CD4-positive, alpha-beta T cell (primary cell): ENCODE measurements at regions not wholly inside any gene's neighbourhood (a gene's known extent, or its start where the extent isn't known, plus 50 kb on each side); places are given as distances from the start of the nearest gene placed in this dataset.

Source experiments
- ATAC-seq: fragments of 200-7000 bp; cut with Tn5 transposase; one replicate; pipeline ENCODE4 v1.10.0; 2022; ENCODE audit warnings: mild to moderate bottlenecking; ENCODE audit not compliant: poor library complexity
- CTCF ChIA-PET: fragments of 350-600 bp; sonication (Branson Sonifier 250); formaldehyde crosslinking; loops from one replicate; lab custom pipeline; 2021; ENCODE audit warnings: antibody characterized with exemption, inconsistent platforms; lab: Charles Lee
- POLR2A ChIA-PET: fragments of 350-600 bp; sonication (Branson Sonifier 250); formaldehyde crosslinking; loops from one replicate; lab custom pipeline; 2021; ENCODE audit warnings: antibody characterized with exemption, inconsistent platforms; lab: Charles Lee
- DNase-seq, 14 experiments: peaks; one replicate each; pipeline ENCODE4 v3.0.0-alpha.2; 2013 to 2020; ENCODE audit warnings: mixed read lengths in 2 of 14
- H3K27ac ChIP-seq, 2 donors: one replicate each; pipeline versions ENCODE4 v1.5.1 to v1.7.0; 2013; ENCODE audit warnings: low read length in 2 of 2, low read depth in 1 of 2, mild to moderate bottlenecking in 1 of 2
- H3K27me3 ChIP-seq, 2 experiments: 1 replicate in 1 of 2; 2 replicates in 1 of 2; pipeline versions ENCODE4 v1.6.1 to v1.7.0; 2013; ENCODE audit warnings: low read length in 2 of 2, control low read depth in 1 of 2, mild to moderate bottlenecking in 1 of 2, moderate library complexity in 1 of 2; ENCODE audit not compliant: insufficient read depth in 2 of 2, control insufficient read depth in 1 of 2
- H3K36me3 ChIP-seq: one replicate; pipeline ENCODE4 v1.6.1; 2013; ENCODE audit warnings: low read length, control low read depth; ENCODE audit not compliant: insufficient read depth
- H3K4me1 ChIP-seq: one replicate; pipeline ENCODE4 v1.6.1; 2013; ENCODE audit warnings: low read length, control low read depth; ENCODE audit not compliant: insufficient read depth
- H3K4me3 ChIP-seq: one replicate; pipeline ENCODE4 v1.5.1; 2013; ENCODE audit warnings: mild to moderate bottlenecking, low read length, moderate library complexity
- H3K9me3 ChIP-seq, 2 experiments: 1 replicate in 1 of 2; 2 replicates in 1 of 2; pipeline versions ENCODE4 v1.6.1 to v1.7.0; 2013; ENCODE audit warnings: low read length in 2 of 2, mild to moderate bottlenecking in 2 of 2, control low read depth in 1 of 2, moderate library complexity in 1 of 2; ENCODE audit not compliant: control insufficient read depth in 1 of 2, insufficient read depth in 1 of 2
- H3K27ac Mint-ChIP-seq: one replicate; pipeline ENCODE4 v1.8.0; 2020; ENCODE audit warnings: mixed read lengths
- H3K27me3 Mint-ChIP-seq: one replicate; pipeline ENCODE4 v1.8.0; 2021; ENCODE audit warnings: mixed read lengths
- H3K36me3 Mint-ChIP-seq: one replicate; pipeline ENCODE4 v1.8.0; 2021; ENCODE audit warnings: low read depth, mixed read lengths
- H3K4me1 Mint-ChIP-seq: one replicate; pipeline ENCODE4 v1.8.0; 2021; ENCODE audit warnings: low read depth, mixed read lengths
- H3K4me3 Mint-ChIP-seq: one replicate; pipeline ENCODE4 v1.8.0; 2020; ENCODE audit warnings: mild to moderate bottlenecking, mixed read lengths
- H3K9me3 Mint-ChIP-seq: one replicate; pipeline ENCODE4 v1.8.0; 2020; ENCODE audit warnings: mixed read lengths
- CTCF ChIP-seq: fragments of 200-600 bp; IDR thresholded peaks from one replicate; pipeline ENCODE4 v1.8.0; 2022; ENCODE audit warnings: antibody characterized with exemption, mild to moderate bottlenecking
- intact Hi-C, 2 experiments: fragments of 100-400 bp; cut with DNase I in 1 of 2; cut with micrococcal nuclease in 1 of 2; formaldehyde crosslinking; loops; one replicate each; pipeline versions ENCODE4 v1.15.1 to v1.9.0; 2023 to 2025; cut with DNase I, micrococcal nuclease

- TF ChIP-seq CTCF, result no peak
- H3K4me1 Mint-ChIP-seq, result no peaks in the 10 kb centered on the region
- H3K4me1 ChIP-seq, result no peaks in the 10 kb centered on the region
- peaks cover 4% of the 10 kb centered on the region for H3K9me3 Mint-ChIP-seq
- H3K27me3 ChIP-seq, result no peaks in the 10 kb centered on the region
- intact Hi-C loops, result no loop called here
- no peaks in the 10 kb centered on the region for H3K36me3 ChIP-seq
- no peak overlapping the region for H3K4me3 Mint-ChIP-seq
- H3K27ac Mint-ChIP-seq, result no peak overlapping the region
- H3K9me3 ChIP-seq, result peaks cover 16 to 39% of the 10 kb centered on the region in 2 experiments
- H3K27me3 Mint-ChIP-seq, result no peaks in the 10 kb centered on the region
- ChIA-PET POLR2A (no interaction called here), CTCF (no interaction called here)
- no peak for DNase-seq
- H3K4me3 ChIP-seq, result no peak overlapping the region
- no peak for ATAC-seq
- H3K27ac ChIP-seq, result no peak overlapping the region
- peaks cover 6% of the 10 kb centered on the region for H3K36me3 Mint-ChIP-seq
Observed at GRCh38 chr15:24880663-24881062, 74.1 kb upstream of the SNRPN start.

GRCh38 chr15:24886538-24886937 lies 68.2 kb upstream of the SNRPN start:
- no peaks in the 10 kb centered on the region for H3K27me3 ChIP-seq
- H3K27me3 Mint-ChIP-seq, result no peaks in the 10 kb centered on the region
- ATAC-seq (no peak), DNase-seq (no peak)
- H3K27ac ChIP-seq, result no peak overlapping the region
- CTCF ChIA-PET, result no interaction called here
- H3K4me1 Mint-ChIP-seq, result no peaks in the 10 kb centered on the region
- POLR2A ChIA-PET, result no interaction called here
- H3K27ac Mint-ChIP-seq, result no peak overlapping the region
- no peaks in the 10 kb centered on the region for H3K4me1 ChIP-seq
- H3K9me3 Mint-ChIP-seq, result peaks cover 14% of the 10 kb centered on the region
- peaks cover 0 to 19% of the 10 kb centered on the region in 2 experiments for H3K9me3 ChIP-seq
- H3K4me3 ChIP-seq, result no peak overlapping the region
- peaks cover 7% of the 10 kb centered on the region for H3K36me3 Mint-ChIP-seq
- intact Hi-C loops, result no loop called here
- H3K4me3 Mint-ChIP-seq, result no peak overlapping the region
- TF ChIP-seq CTCF, result no peak
- H3K36me3 ChIP-seq, result no peaks in the 10 kb centered on the region

GRCh38 chr15:24898715-24899272 lies 56.0 kb upstream of the SNRPN start:
- Histone ChIP-seq H3K4me1 (no peaks in the 10 kb centered on the region), H3K27ac (no peak overlapping the region), H3K9me3 (peaks cover 7 to 24% of the 10 kb centered on the region in 2 experiments), H3K4me3 (no peak overlapping the region), H3K27me3 (no peaks in the 10 kb centered on the region), H3K36me3 (no peaks in the 10 kb centered on the region)
- Mint-ChIP-seq H3K9me3 (peaks cover 14% of the 10 kb centered on the region), H3K27me3 (no peaks in the 10 kb centered on the region), H3K4me1 (no peaks in the 10 kb centered on the region), H3K4me3 (no peak overlapping the region), H3K36me3 (peaks cover 4% of the 10 kb centered on the region), H3K27ac (no peak overlapping the region)
- ChIA-PET CTCF (no interaction called here), POLR2A (no interaction called here)
- no peak for TF ChIP-seq CTCF
- DNase-seq, result no peak
- ATAC-seq, result no peak
- intact Hi-C loops, result no loop called here
